ENCODE measurements at regions not wholly inside any gene's neighbourhood (a gene's known extent, or its start where the extent isn't known, plus 50 kb on each side); places are given as distances from the start of the nearest gene placed in this dataset.

DNA sequence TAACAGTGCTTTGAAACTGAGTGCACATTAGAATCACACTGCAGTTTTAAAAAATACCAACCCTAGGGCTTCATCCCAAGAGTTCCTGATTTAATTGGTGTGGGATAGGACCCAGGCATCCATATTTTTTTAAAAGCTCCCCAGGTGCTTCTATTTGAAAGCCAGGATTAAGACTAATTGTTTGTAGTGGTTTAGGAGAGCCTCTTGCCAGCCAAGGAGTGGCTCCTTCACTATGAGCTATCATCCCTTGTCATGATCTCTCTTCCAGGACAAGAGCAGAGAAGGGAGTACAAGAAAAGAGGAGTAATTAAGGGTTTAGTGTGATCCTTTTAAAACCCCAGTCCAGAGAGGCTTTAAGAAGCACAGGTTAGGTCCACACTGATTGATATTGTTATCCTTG lies 178.0 kb downstream of the CAND1 start:
- Histone ChIP-seq H4K91ac (ENCODE audit: insufficient read depth, low read depth, low read length) (no peak overlapping the region), H3K9me3 (ENCODE audit: control insufficient read depth, insufficient read depth, low read length) (no peaks in the 10 kb centered on the region), H2AK5ac (ENCODE audit: low read depth, low read length) (no peak overlapping the region), H3K56ac (ENCODE audit: extremely low read depth, insufficient read depth, low read length) (no peak overlapping the region), H3K79me1 (ENCODE audit: low read depth in 1 of 2, low read length in 2 of 2) (no peaks in the 10 kb centered on the region), H4K5ac (ENCODE audit: low read depth, low read length) (no peak overlapping the region), H3K4me2 (ENCODE audit: low read depth, low read length) (no peak overlapping the region), H2AK9ac (replicated peaks; ENCODE audit: low read depth, low read length, poor library complexity) (no peak overlapping the region), H3K14ac (replicated peaks; ENCODE audit: low read depth, low read length) (no peak overlapping the region), H3K4me3 (ENCODE audit: insufficient read depth, low read depth, low read length) (no peak overlapping the region), H3K27me3 (ENCODE audit: control insufficient read depth, insufficient read depth, low read length) (no peaks in the 10 kb centered on the region; the same call in 1 of the 2 replicates), H2BK15ac (ENCODE audit: low read depth, low read length) (no peak overlapping the region), H4K20me1 (ENCODE audit: insufficient read depth, low read length) (no peaks in the 10 kb centered on the region), H3K9ac (ENCODE audit: low read depth, low read length) (no peak overlapping the region), H3K27ac (ENCODE audit: insufficient read depth, low read length) (no peak overlapping the region), H3K18ac (ENCODE audit: low read depth, low read length) (no peak overlapping the region), H3K4me1 (ENCODE audit: control insufficient read depth, insufficient read depth, low read length) (no peaks in the 10 kb centered on the region), H2AFZ (replicated peaks; ENCODE audit: low read length, poor library complexity) (no peak overlapping the region), H3K9me1 (ENCODE audit: insufficient read depth, low read length) (no peaks in the 10 kb centered on the region), H2BK20ac (ENCODE audit: low read depth, low read length) (no peak overlapping the region), H3K23ac (ENCODE audit: low read depth, low read length) (no peak overlapping the region), H4K8ac (ENCODE audit: low read depth in 2 of 2, low read length in 2 of 2) (no peak overlapping the region), H2BK120ac (ENCODE audit: low read depth, low read length) (no peak overlapping the region), H3K4ac (ENCODE audit: low read depth, low read length) (no peak overlapping the region), H2BK5ac (ENCODE audit: low read depth, low read length, poor library complexity, severe bottlenecking) (no peak overlapping the region), H3K36me3 (ENCODE audit: control insufficient read depth, insufficient read depth, low read length) (no peaks in the 10 kb centered on the region)
- DNase-seq (no peak), ATAC-seq (ENCODE audit: low read depth) (no peak)
- ChIA-PET POLR2A (ENCODE audit: unreplicated experiment) (no interaction called here), CTCF (no interaction called here)
- dilution Hi-C loops (cut with HindIII; ENCODE audit: low sequenced_read_pairs, unreplicated experiment) = no loop called here
- no TSS peak for BruUV-seq (replicated peaks)
- intact Hi-C loops (cut with micrococcal nuclease) = no loop called here
- in situ Hi-C loops (cut with MboI; ENCODE audit: low sequenced_read_pairs) = loop anchor here (10.0 kb wide), 1 partner anchor 498 kb away; no protein-coding TSS in a partner anchor
- no peak for TF ChIP-seq MXI1 (IDR thresholded peaks at IDR 0.05; ENCODE audit: borderline replicate concordance, low read depth, low read length)
- TF ChIP-seq CTCF (conservative IDR thresholded peaks at IDR 0.05; ENCODE audit: low read depth, low read length) = no peak
